Lower lobe of right lung (tissue), 2 donors: ENCODE measurements at regions not wholly inside any gene's neighbourhood (a gene's known extent, or its start where the extent isn't known, plus 50 kb on each side); places are given as distances from the start of the nearest gene placed in this dataset.

ENCODE experiments used
- ATAC-seq, 2 donors: fragments of 200-7000 bp; cut with Tn5 transposase; one replicate each; pipeline ENCODE4 v1.9.1; 2020 to 2022; ENCODE audit warnings: mild to moderate bottlenecking in 2 of 2, moderate library complexity in 2 of 2
- DNase-seq: peaks from one replicate; pipeline ENCODE4 v3.0.0-alpha.2; 2020
- H3K27ac ChIP-seq: fragments of 200-600 bp; one replicate; pipeline ENCODE4 v1.8.0; 2022
- H3K27me3 ChIP-seq: fragments of 200-600 bp; one replicate; pipeline ENCODE4 v1.8.0; 2022; ENCODE audit warnings: low read depth
- H3K36me3 ChIP-seq: fragments of 200-600 bp; one replicate; pipeline ENCODE4 v1.8.0; 2022; ENCODE audit warnings: mild to moderate bottlenecking
- H3K4me1 ChIP-seq: fragments of 200-600 bp; one replicate; pipeline ENCODE4 v1.8.0; 2022
- H3K4me3 ChIP-seq: fragments of 200-600 bp; one replicate; pipeline ENCODE4 v1.8.0; 2022; ENCODE audit warnings: mild to moderate bottlenecking
- H3K9me3 ChIP-seq: fragments of 200-600 bp; one replicate; pipeline ENCODE4 v1.8.0; 2022
- CTCF ChIP-seq: fragments of 200-600 bp; IDR thresholded peaks from one replicate; pipeline ENCODE4 v1.8.0; 2022; ENCODE audit warnings: antibody characterized with exemption, mild to moderate bottlenecking
- intact Hi-C: fragments of 100-400 bp; cut with DNase I; formaldehyde crosslinking; loops from one replicate; pipeline ENCODE4 v1.11.0; 2022
- donor health status: DM: no; HTN: yes; CAD: no; lungs with severe emphysema.

GRCh38 chr4:188463909-188464308 is 324.7 kb downstream of the TRIML1 start:
- ATAC-seq (no peak), DNase-seq (no peak)
- H3K27ac ChIP-seq: no peak overlapping the region
- H3K4me1 ChIP-seq: no peaks in the 10 kb centered on the region
- H3K4me3 ChIP-seq: no peak overlapping the region
- H3K9me3 ChIP-seq: no peaks in the 10 kb centered on the region
- H3K27me3 ChIP-seq: no peaks in the 10 kb centered on the region
- H3K36me3 ChIP-seq: no peaks in the 10 kb centered on the region
- no peak for TF ChIP-seq CTCF
- intact Hi-C loops: no loop called here

- ATAC-seq: no peak
- intact Hi-C loops: no loop called here
- no peaks in the 10 kb centered on the region for H3K36me3 ChIP-seq
Observed at GRCh38 chr4:188466001-188466400, 326.8 kb downstream of the TRIML1 start.

GRCh38 chr4:188484256-188484655 is 345.0 kb downstream of the TRIML1 start:
- no peaks in the 10 kb centered on the region for H3K4me1 ChIP-seq
- H3K36me3 ChIP-seq: no peaks in the 10 kb centered on the region
- H3K27me3 ChIP-seq: no peaks in the 10 kb centered on the region
- TF ChIP-seq CTCF: no peak
- no peak overlapping the region for H3K4me3 ChIP-seq
- H3K9me3 ChIP-seq: no peaks in the 10 kb centered on the region
- DNase-seq (no peak), ATAC-seq (no peak)
- no peak overlapping the region for H3K27ac ChIP-seq
- intact Hi-C loops: no loop called here

More at GRCh38 chr4:188466001-188466400, 326.8 kb downstream of the TRIML1 start:
- Histone ChIP-seq H3K4me1 (no peaks in the 10 kb centered on the region), H3K4me3 (no peak overlapping the region), H3K27me3 (no peaks in the 10 kb centered on the region), H3K27ac (no peak overlapping the region), H3K9me3 (no peaks in the 10 kb centered on the region)
- no peak for DNase-seq
- TF ChIP-seq CTCF: no peak

- peaks cover 4% of the 10 kb centered on the region for H3K9me3 ChIP-seq
- H3K4me3 ChIP-seq: no peak overlapping the region
- DNase-seq (no peak), ATAC-seq (no peak)
- no peaks in the 10 kb centered on the region for H3K36me3 ChIP-seq
- H3K4me1 ChIP-seq: no peaks in the 10 kb centered on the region
- TF ChIP-seq CTCF: no peak
- intact Hi-C loops: no loop called here
- no peak overlapping the region for H3K27ac ChIP-seq
- no peaks in the 10 kb centered on the region for H3K27me3 ChIP-seq
Observed at GRCh38 chr4:188485906-188486305, 346.7 kb downstream of the TRIML1 start.

- intact Hi-C loops: no loop called here
- ATAC-seq (no peak), DNase-seq (no peak)
- H3K36me3 ChIP-seq: no peaks in the 10 kb centered on the region
- no peaks in the 10 kb centered on the region for H3K4me1 ChIP-seq
- H3K9me3 ChIP-seq: peaks cover 17% of the 10 kb centered on the region
- H3K27me3 ChIP-seq: no peaks in the 10 kb centered on the region
- H3K27ac ChIP-seq: no peak overlapping the region
- TF ChIP-seq CTCF: no peak
- no peak overlapping the region for H3K4me3 ChIP-seq
Observed at GRCh38 chr4:188492886-188493285, 353.6 kb downstream of the TRIML1 start.

GRCh38 chr4:188495169-188495568 is 355.9 kb downstream of the TRIML1 start:
- Histone ChIP-seq H3K27ac (no peak overlapping the region), H3K4me3 (no peak overlapping the region), H3K9me3 (peaks cover 13% of the 10 kb centered on the region), H3K27me3 (no peaks in the 10 kb centered on the region), H3K4me1 (no peaks in the 10 kb centered on the region), H3K36me3 (no peaks in the 10 kb centered on the region)
- intact Hi-C loops: no loop called here
- ATAC-seq: no peak
- no peak for DNase-seq
- TF ChIP-seq CTCF: no peak
